ENCODE measurements at regions not wholly inside any gene's neighbourhood (a gene's known extent, or its start where the extent isn't known, plus 50 kb on each side); places are given as distances from the start of the nearest gene placed in this dataset.

DNA sequence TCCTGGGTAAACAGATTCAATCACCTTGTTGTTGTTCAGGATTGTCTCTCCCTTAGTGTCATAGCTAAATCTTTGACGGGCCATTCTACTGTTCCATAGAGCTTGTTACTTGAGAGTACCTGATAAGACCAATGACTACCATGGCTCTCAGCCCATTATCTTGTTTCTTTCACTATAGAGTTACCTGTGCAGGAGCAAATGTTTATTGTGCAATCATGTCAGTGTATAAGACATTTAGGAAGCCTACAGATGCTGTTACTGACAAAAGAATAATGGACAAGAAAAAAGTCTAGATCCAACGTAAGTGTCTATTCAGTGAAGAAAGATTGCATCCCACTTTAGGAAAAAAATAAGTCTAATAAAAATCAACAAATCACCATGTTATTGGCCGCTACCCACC, 1041.7 kb upstream of the AUTS2 start:
- no peak overlapping the region for H3K27ac ChIP-seq (ENCODE audit: low read depth, low read length)
- no peak overlapping the region for H3K4me2 ChIP-seq (ENCODE audit: insufficient read depth in 1 of 2, low read depth in 2 of 2, low read length in 2 of 2)
- H3K9ac ChIP-seq (replicated peaks in 1 of 4; ENCODE audit: extremely low read depth in 1 of 4, low read depth in 3 of 4, low read length in 3 of 4): no peak overlapping the region
- H4K8ac ChIP-seq (ENCODE audit: extremely low read depth, insufficient read depth, low read length): no peak overlapping the region
- TF ChIP-seq CHD1 (IDR thresholded peaks at IDR 0.05; ENCODE audit: low read depth, low read length) (no peak), CBX8 (IDR thresholded peaks at IDR 0.05; ENCODE audit: borderline replicate concordance, low read depth, low read length) (no peak), TCF12 (IDR thresholded peaks at IDR 0.05; ENCODE audit: low read depth, low read length) (no peak), SIN3A (conservative IDR thresholded peaks at IDR 0.05 in 1 of 2, IDR thresholded peaks at IDR 0.05 in 1 of 2; ENCODE audit: low read depth in 1 of 2, low read length in 2 of 2) (no peak), FOSL1 (IDR thresholded peaks at IDR 0.05; ENCODE audit: insufficient read depth, low read depth, low read length) (no peak), HDAC2 (IDR thresholded peaks at IDR 0.05; ENCODE audit: borderline replicate concordance in 1 of 2, low read depth in 2 of 2, low read length in 2 of 2) (no peak), TEAD4 (IDR thresholded peaks at IDR 0.05; ENCODE audit: low read depth, low read length) (no peak), CHD2 (IDR thresholded peaks at IDR 0.05; ENCODE audit: low read length) (no peak), ZNF274 (IDR thresholded peaks at IDR 0.05; ENCODE audit: borderline replicate concordance, extremely low read depth, low read length) (no peak), NRF1 (IDR thresholded peaks at IDR 0.05; ENCODE audit: low read depth, low read length) (no peak), CREB1 (IDR thresholded peaks at IDR 0.05) (no peak), ASH2L (IDR thresholded peaks at IDR 0.05; ENCODE audit: low read length) (no peak), KDM1A (IDR thresholded peaks at IDR 0.05; ENCODE audit: borderline replicate concordance, low read length) (no peak)
- TF ChIP-seq, protein P1, sequence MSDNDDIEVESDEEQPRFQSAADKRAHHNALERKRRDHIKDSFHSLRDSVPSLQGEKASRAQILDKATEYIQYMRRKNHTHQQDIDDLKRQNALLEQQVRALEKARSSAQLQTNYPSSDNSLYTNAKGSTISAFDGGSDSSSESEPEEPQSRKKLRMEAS (IDR thresholded peaks at IDR 0.05): no peak
- H3K36me3 ChIP-seq (ENCODE audit: control insufficient read depth in 2 of 4, insufficient read depth in 4 of 4, low read length in 3 of 4): no peaks in the 10 kb centered on the region
- WGBS, 2 experiments (ENCODE audit: extremely low coverage in 1 of 2, insufficient coverage in 1 of 2, insufficient read length in 1 of 2, insufficient replicate concordance in 2 of 2, low coverage in 1 of 2, low lambda C conversion rate in 2 of 2, missing lambda C conversion rate in 1 of 2): 89% methylated on average over 3 of the region's 3 CpGs; no CpG with 5 or more reads in 1 of the 2 experiments
- FAIRE-seq (no peak), DNase-seq (ENCODE audit: low read depth in 1 of 2, low spot score in 2 of 2) (no peak)
- no peak overlapping the region for H4K91ac ChIP-seq (replicated peaks; ENCODE audit: insufficient read length, low read length)
- H2BK120ac ChIP-seq (replicated peaks; ENCODE audit: low read depth, low read length): no peak overlapping the region
- H3K23me2 ChIP-seq (ENCODE audit: low read depth, low read length): peaks cover 1% of the 10 kb centered on the region; the same call in 1 of the 2 replicates
- H2AFZ ChIP-seq (ENCODE audit: low read length): no peak overlapping the region
- POLR2A ChIA-PET (ENCODE audit: partially characterized antibody): no interaction called here
- no peak overlapping the region for H2BK20ac ChIP-seq (ENCODE audit: low read length)
- H4K5ac ChIP-seq (ENCODE audit: insufficient read length, low read depth, low read length): no peak overlapping the region
- no peak overlapping the region for H3K14ac ChIP-seq (ENCODE audit: insufficient read length)
- no peaks in the 10 kb centered on the region for H3K4me1 ChIP-seq (replicated peaks in 1 of 4; ENCODE audit: control insufficient read depth in 3 of 4, insufficient read depth in 4 of 4, low read length in 3 of 4)
- no peak overlapping the region for H3K4me3 ChIP-seq (ENCODE audit: extremely low read depth in 1 of 4, insufficient read depth in 2 of 4, low read depth in 3 of 4, low read length in 4 of 4)
- no peaks in the 10 kb centered on the region for H3K79me1 ChIP-seq (ENCODE audit: low read depth, low read length)
- H3K18ac ChIP-seq (ENCODE audit: extremely low read depth, low read length): no peak overlapping the region
- no peak overlapping the region for H2AK5ac ChIP-seq (ENCODE audit: low read depth, low read length)
- no peak overlapping the region for H3K23ac ChIP-seq (ENCODE audit: insufficient read length)
- H3K56ac ChIP-seq (replicated peaks; ENCODE audit: insufficient read length, low read depth, low read length): no peak overlapping the region
- CTCF ChIA-PET (ENCODE audit: partially characterized antibody): interaction anchor here (1.8 kb wide), 1 partner anchor 27 kb away, joined by 5 read pairs; no protein-coding TSS in a partner anchor
- no peak overlapping the region for H2BK12ac ChIP-seq (ENCODE audit: low read depth, low read length)
- H2BK5ac ChIP-seq (ENCODE audit: low read depth, low read length): no peak overlapping the region
- no peaks in the 10 kb centered on the region for H3K79me2 ChIP-seq (ENCODE audit: control insufficient read depth in 1 of 2, insufficient read depth in 2 of 2, low read length in 2 of 2)
- no peak overlapping the region for H3K4ac ChIP-seq (replicated peaks; ENCODE audit: insufficient read length, low read depth, low read length)
- H3K9me3 ChIP-seq (ENCODE audit: insufficient read depth in 2 of 2, low read depth in 1 of 2, low read length in 1 of 2): no peaks in the 10 kb centered on the region
- no peaks in the 10 kb centered on the region for H4K20me1 ChIP-seq (replicated peaks in 1 of 2; ENCODE audit: control insufficient read depth in 1 of 2, insufficient read depth in 2 of 2, low read length in 2 of 2)
- no peaks in the 10 kb centered on the region for H3K27me3 ChIP-seq (replicated peaks in 1 of 4; ENCODE audit: control insufficient read depth in 3 of 4, extremely low read depth in 1 of 4, insufficient read depth in 3 of 4, low read length in 3 of 4)
- no peak overlapping the region for H2BK15ac ChIP-seq (ENCODE audit: low read length)

Data from H1 (cell line).